ENCODE measurements at regions not wholly inside any gene's neighbourhood (a gene's known extent, or its start where the extent isn't known, plus 50 kb on each side); places are given as distances from the start of the nearest gene placed in this dataset.

- TF ChIP-seq, protein P1, sequence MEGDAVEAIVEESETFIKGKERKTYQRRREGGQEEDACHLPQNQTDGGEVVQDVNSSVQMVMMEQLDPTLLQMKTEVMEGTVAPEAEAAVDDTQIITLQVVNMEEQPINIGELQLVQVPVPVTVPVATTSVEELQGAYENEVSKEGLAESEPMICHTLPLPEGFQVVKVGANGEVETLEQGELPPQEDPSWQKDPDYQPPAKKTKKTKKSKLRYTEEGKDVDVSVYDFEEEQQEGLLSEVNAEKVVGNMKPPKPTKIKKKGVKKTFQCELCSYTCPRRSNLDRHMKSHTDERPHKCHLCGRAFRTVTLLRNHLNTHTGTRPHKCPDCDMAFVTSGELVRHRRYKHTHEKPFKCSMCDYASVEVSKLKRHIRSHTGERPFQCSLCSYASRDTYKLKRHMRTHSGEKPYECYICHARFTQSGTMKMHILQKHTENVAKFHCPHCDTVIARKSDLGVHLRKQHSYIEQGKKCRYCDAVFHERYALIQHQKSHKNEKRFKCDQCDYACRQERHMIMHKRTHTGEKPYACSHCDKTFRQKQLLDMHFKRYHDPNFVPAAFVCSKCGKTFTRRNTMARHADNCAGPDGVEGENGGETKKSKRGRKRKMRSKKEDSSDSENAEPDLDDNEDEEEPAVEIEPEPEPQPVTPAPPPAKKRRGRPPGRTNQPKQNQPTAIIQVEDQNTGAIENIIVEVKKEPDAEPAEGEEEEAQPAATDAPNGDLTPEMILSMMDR (IDR thresholded peaks at IDR 0.05; ENCODE audit: unreplicated experiment): no peak
- intact Hi-C loops (cut with micrococcal nuclease; ENCODE audit: unreplicated experiment): no loop called here
- no peak for DNase-seq
- Mint-ChIP-seq H3K4me3 (ENCODE audit: low read depth, unreplicated experiment) (no peak overlapping the region), H3K4me1 (ENCODE audit: low read depth, unreplicated experiment) (no peaks in the 10 kb centered on the region), H3K36me3 (ENCODE audit: insufficient read depth, unreplicated experiment) (no peaks in the 10 kb centered on the region), H3K27ac (ENCODE audit: unreplicated experiment) (no peak overlapping the region), H3K9me3 (ENCODE audit: low read depth, unreplicated experiment) (peaks cover 3% of the 10 kb centered on the region), H3K27me3 (ENCODE audit: unreplicated experiment) (no peaks in the 10 kb centered on the region)
- CTCF ChIA-PET: no interaction called here
- BruUV-seq (replicated peaks): no TSS peak
These were observed 374.3 kb downstream of the TMX3 start for GRCh38 chr18:68340606-68341005.

GRCh38 chr18:68330658-68331057 is 384.2 kb downstream of the TMX3 start:
- no peak for DNase-seq
- intact Hi-C loops (cut with micrococcal nuclease; ENCODE audit: unreplicated experiment): no loop called here
- Mint-ChIP-seq H3K4me1 (ENCODE audit: low read depth, unreplicated experiment) (no peaks in the 10 kb centered on the region), H3K27me3 (ENCODE audit: unreplicated experiment) (no peaks in the 10 kb centered on the region), H3K36me3 (ENCODE audit: insufficient read depth, unreplicated experiment) (no peaks in the 10 kb centered on the region), H3K9me3 (ENCODE audit: low read depth, unreplicated experiment) (no peaks in the 10 kb centered on the region), H3K27ac (ENCODE audit: unreplicated experiment) (no peak overlapping the region), H3K4me3 (ENCODE audit: low read depth, unreplicated experiment) (no peak overlapping the region)
- TF ChIP-seq, protein P1 (IDR thresholded peaks at IDR 0.05; ENCODE audit: unreplicated experiment): no peak
- CTCF ChIA-PET: no interaction called here
- BruUV-seq (replicated peaks): no TSS peak

DNA sequence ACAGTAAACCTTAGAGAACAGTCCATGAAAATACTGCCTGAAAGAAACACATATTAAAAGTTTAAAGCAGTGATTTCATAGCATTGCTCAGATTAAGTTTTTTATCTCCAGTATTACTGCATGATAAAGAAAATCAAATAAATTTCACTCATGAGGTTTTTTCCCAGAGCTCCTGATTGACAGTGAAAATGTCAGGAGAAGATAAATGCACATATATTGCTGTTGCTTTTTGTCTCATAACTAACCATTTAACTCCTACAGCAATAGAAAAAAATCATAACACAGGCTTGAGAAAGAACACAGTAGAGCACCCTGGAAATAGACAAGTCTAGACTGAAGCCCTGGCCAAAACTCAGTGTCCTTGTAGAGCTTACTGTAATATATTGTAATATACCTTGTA is 391.0 kb downstream of the TMX3 start:
- no peak for DNase-seq
- no TSS peak for BruUV-seq (replicated peaks)
- no peaks in the 10 kb centered on the region for H3K27me3 Mint-ChIP-seq (ENCODE audit: unreplicated experiment)
- CTCF ChIA-PET: no interaction called here
- no peaks in the 10 kb centered on the region for H3K9me3 Mint-ChIP-seq (ENCODE audit: low read depth, unreplicated experiment)
- H3K4me3 Mint-ChIP-seq (ENCODE audit: low read depth, unreplicated experiment): no peak overlapping the region
- TF ChIP-seq, protein P1 (IDR thresholded peaks at IDR 0.05; ENCODE audit: unreplicated experiment): no peak
- no peaks in the 10 kb centered on the region for H3K4me1 Mint-ChIP-seq (ENCODE audit: low read depth, unreplicated experiment)
- intact Hi-C loops (cut with micrococcal nuclease; ENCODE audit: unreplicated experiment): no loop called here
- H3K27ac Mint-ChIP-seq (ENCODE audit: unreplicated experiment): no peak overlapping the region
- H3K36me3 Mint-ChIP-seq (ENCODE audit: insufficient read depth, unreplicated experiment): no peaks in the 10 kb centered on the region

DNA sequence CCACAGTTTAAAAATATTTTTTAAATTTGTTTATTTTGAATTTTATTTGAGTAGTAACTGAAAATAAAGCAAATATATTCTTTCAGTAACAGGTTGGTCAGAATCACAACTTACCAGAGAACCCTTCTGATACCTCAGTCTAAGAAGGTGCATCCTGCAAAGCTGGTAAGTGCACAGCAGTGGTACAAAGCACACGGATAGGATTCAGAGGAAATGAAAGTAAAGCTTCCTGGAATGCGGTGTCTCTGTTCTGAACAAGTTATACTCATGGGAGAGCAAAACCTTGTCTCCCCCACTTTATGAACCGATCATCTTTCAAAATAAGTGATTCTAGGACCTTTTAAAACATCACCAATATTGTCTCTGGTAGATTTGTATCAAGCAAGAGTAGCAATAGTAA is 398.3 kb downstream of the TMX3 start:
- BruUV-seq (replicated peaks): no TSS peak

More for the DNA sequence above, 398.3 kb downstream of the TMX3 start:
- DNase-seq: no peak
- Mint-ChIP-seq H3K4me3 (ENCODE audit: low read depth, unreplicated experiment) (no peak overlapping the region), H3K27me3 (ENCODE audit: unreplicated experiment) (no peaks in the 10 kb centered on the region), H3K9me3 (ENCODE audit: low read depth, unreplicated experiment) (no peaks in the 10 kb centered on the region), H3K4me1 (ENCODE audit: low read depth, unreplicated experiment) (no peaks in the 10 kb centered on the region), H3K27ac (ENCODE audit: unreplicated experiment) (no peak overlapping the region), H3K36me3 (ENCODE audit: insufficient read depth, unreplicated experiment) (no peaks in the 10 kb centered on the region)
- CTCF ChIA-PET: no interaction called here
- TF ChIP-seq, protein P1 (IDR thresholded peaks at IDR 0.05; ENCODE audit: unreplicated experiment): no peak
- intact Hi-C loops (cut with micrococcal nuclease; ENCODE audit: unreplicated experiment): no loop called here
